ENCODE measurements at regions not wholly inside any gene's neighbourhood (a gene's known extent, or its start where the extent isn't known, plus 50 kb on each side); places are given as distances from the start of the nearest gene placed in this dataset.

- intact Hi-C loops (cut with DNase I): no loop called here
- no peak for DNase-seq (ENCODE audit: low spot score)
These were observed 282.7 kb downstream of the MBD2 start for GRCh38 chr18:53941601-53942338.

GRCh38 chr18:53937037-53937436 lies 287.4 kb downstream of the MBD2 start:
- no peak for DNase-seq (ENCODE audit: low spot score)
- intact Hi-C loops (cut with DNase I): no loop called here

- intact Hi-C loops (cut with DNase I): no loop called here
- no peak for DNase-seq (ENCODE audit: low spot score)
These were observed 288.7 kb downstream of the MBD2 start for GRCh38 chr18:53935803-53936202.

GRCh38 chr18:53935399-53935798 lies 289.1 kb downstream of the MBD2 start:
- no peak for DNase-seq (ENCODE audit: low spot score)

GRCh38 chr18:53920312-53921075 lies 304.0 kb downstream of the MBD2 start:
- intact Hi-C loops (cut with DNase I): no loop called here
- DNase-seq (ENCODE audit: low spot score): no peak

More at GRCh38 chr18:53935399-53935798, 289.1 kb downstream of the MBD2 start:
- intact Hi-C loops (cut with DNase I): no loop called here

- DNase-seq (ENCODE audit: low spot score): no peak
- intact Hi-C loops (cut with DNase I): no loop called here
These were observed 306.4 kb downstream of the MBD2 start for GRCh38 chr18:53918091-53918490.

GRCh38 chr18:53911200-53911599 lies 313.3 kb downstream of the MBD2 start:
- DNase-seq (ENCODE audit: low spot score): no peak
- intact Hi-C loops (cut with DNase I): no loop called here

GRCh38 chr18:53909668-53910067 lies 314.8 kb downstream of the MBD2 start:
- no peak for DNase-seq (ENCODE audit: low spot score)
- intact Hi-C loops (cut with DNase I): no loop called here

GRCh38 chr18:53907921-53908320 lies 316.5 kb downstream of the MBD2 start:
- no peak for DNase-seq (ENCODE audit: low spot score)
- intact Hi-C loops (cut with DNase I): no loop called here

- intact Hi-C loops (cut with DNase I): no loop called here
- DNase-seq (ENCODE audit: low spot score): peak; percentile 75
These were observed 317.8 kb downstream of the MBD2 start for GRCh38 chr18:53906681-53907080.

- no peak for DNase-seq (ENCODE audit: low spot score)
- intact Hi-C loops (cut with DNase I): no loop called here
These were observed 329.6 kb downstream of the MBD2 start for GRCh38 chr18:53894675-53895442.

GRCh38 chr18:53887447-53887846 lies 337.0 kb downstream of the MBD2 start:
- intact Hi-C loops (cut with DNase I): no loop called here
- no peak for DNase-seq (ENCODE audit: low spot score)

- DNase-seq (ENCODE audit: low spot score): no peak
- intact Hi-C loops (cut with DNase I): no loop called here
These were observed 338.4 kb downstream of the MBD2 start for GRCh38 chr18:53886058-53886457.

GRCh38 chr18:53883771-53884170 lies 340.7 kb downstream of the MBD2 start:
- no peak for DNase-seq (ENCODE audit: low spot score)
- intact Hi-C loops (cut with DNase I): no loop called here

GRCh38 chr18:53874103-53874502 lies 350.4 kb downstream of the MBD2 start:
- DNase-seq (ENCODE audit: low spot score): no peak
- intact Hi-C loops (cut with DNase I): no loop called here

- intact Hi-C loops (cut with DNase I): no loop called here
- no peak for DNase-seq (ENCODE audit: low spot score)
These were observed 359.7 kb downstream of the MBD2 start for GRCh38 chr18:53864770-53865169.

- no peak for DNase-seq (ENCODE audit: low spot score)
- intact Hi-C loops (cut with DNase I): no loop called here
These were observed 361.5 kb downstream of the MBD2 start for GRCh38 chr18:53862921-53863320.

GRCh38 chr18:53861185-53861584 lies 363.3 kb downstream of the MBD2 start:
- intact Hi-C loops (cut with DNase I): no loop called here
- no peak for DNase-seq (ENCODE audit: low spot score)

- DNase-seq (ENCODE audit: low spot score): no peak
- intact Hi-C loops (cut with DNase I): no loop called here
These were observed 364.7 kb downstream of the MBD2 start for GRCh38 chr18:53859764-53860163.

- DNase-seq (ENCODE audit: low spot score): no peak
- intact Hi-C loops (cut with DNase I): no loop called here
These were observed 373.6 kb downstream of the MBD2 start for GRCh38 chr18:53850902-53851301.
